EH (cell line): ENCODE measurements at regions not wholly inside any gene's neighbourhood (a gene's known extent, or its start where the extent isn't known, plus 50 kb on each side); places are given as distances from the start of the nearest gene placed in this dataset.

Experiments
- DNase-seq: peaks from one replicate; pipeline ENCODE4 v3.0.0-alpha.2; 2015; ENCODE audit warnings: low read depth

DNA sequence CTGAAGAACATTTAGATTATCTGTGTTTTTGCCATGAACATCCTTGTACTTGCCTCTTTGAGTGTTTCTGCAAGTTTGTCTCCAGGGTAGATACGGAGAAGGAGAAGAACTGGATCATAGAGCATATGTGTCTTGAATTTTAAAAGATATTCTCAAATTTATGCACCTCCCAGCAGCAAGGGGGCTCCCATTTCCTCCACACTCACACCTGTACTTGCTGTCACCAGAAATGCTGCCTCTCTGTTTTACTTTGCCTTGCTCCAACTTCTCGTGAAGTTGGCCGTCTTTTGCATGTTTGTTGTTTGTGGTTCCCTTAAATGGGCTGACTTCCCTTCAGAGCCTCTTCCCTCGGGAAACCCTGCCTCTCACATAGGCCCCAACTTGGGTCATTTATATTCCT, 171.0 kb downstream of the TFAP2C start:
- no peak for DNase-seq

DNA sequence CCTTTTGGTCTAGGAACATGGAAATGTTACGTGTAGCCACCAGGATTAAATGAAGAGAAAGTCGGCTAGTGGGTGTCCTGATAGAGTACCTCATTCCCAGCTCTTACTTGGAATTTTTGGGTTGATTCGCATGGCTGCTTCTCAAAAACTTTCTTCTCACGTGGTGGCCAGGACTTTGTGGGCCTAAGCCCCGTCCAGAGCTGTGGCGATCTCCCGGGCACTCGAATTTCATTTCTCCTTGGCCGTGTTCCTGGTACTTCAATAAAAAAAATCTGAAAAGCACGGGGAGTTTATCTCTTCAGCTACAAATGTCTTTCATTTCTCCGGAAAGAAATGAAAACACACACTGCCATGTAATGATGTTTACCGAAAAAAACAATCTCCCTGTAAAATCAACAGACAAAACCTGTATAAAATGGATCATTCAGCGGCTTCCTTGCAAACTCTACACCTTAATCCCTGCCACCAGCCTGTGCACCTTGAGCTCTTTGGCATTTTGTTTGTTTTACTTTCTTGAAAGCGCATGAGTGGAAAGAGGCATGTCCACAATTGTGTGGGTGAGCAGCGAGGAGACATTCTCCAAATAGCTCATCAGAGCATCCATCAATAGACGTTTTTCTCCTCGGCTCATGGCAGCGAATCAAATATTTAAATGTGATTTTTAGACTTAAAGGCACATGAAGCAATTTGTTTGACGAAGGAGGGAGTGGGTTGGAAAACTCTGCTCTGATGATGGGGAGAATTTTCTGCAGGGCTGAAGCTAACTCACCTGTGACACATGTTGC, 173.1 kb downstream of the TFAP2C start:
- DNase-seq: peak; percentile 68

DNA sequence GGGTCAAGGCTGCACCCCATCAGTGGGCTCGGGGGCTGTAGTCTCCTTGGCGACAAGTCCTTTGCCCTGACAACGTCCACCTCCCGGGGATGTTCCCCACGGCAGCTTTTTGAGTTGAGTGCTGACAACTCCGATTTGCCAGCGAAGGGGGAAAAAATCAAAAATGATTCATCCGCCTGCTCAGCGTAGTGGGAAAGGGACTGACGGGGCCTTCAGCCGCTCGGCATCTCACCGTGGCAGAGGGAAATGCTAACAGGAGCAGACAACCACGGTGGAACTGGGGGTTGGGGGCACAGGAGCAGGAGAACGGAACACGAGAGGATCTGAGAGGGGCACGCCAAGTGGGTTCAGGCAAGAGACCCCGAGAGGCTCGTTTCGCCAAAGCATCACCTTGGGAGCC, 173.7 kb downstream of the TFAP2C start:
- no peak for DNase-seq

DNA sequence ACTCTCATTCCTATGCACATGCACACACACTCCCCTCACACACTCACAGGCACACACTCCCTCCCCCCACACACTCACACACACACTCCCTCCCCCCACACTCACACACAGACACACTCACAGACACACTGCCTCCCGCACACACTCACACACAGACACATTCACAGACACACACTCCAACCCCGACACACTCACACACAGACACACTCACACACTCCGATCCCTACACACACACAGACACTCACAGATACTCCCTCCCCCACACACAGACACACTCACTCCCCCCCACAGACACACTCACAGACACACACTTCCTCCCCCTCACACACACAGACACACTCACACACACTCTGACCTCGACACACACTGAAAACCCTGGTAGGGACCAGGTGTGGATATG, 176.2 kb downstream of the TFAP2C start:
- no peak for DNase-seq

DNA sequence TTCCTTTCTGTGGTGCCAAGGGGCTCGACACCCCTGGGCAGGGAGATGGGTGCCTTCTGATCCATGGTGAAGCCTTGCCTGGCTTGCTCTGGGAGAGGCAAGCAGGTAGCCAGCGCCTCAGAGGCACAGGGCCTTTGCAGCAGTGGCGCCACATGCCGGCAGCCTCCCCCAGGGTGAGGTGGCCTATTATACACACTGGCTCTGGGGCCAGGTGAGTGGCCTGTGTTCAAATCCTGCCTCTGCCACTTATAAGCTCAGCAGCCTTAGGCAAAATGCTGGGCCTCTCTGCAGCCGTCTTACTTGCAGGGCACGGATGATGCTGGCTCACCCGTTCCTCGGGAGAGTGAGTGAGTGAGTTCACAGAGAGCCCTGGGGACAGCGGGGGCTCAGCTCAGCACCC, 176.9 kb downstream of the TFAP2C start:
- DNase-seq: no peak

DNA sequence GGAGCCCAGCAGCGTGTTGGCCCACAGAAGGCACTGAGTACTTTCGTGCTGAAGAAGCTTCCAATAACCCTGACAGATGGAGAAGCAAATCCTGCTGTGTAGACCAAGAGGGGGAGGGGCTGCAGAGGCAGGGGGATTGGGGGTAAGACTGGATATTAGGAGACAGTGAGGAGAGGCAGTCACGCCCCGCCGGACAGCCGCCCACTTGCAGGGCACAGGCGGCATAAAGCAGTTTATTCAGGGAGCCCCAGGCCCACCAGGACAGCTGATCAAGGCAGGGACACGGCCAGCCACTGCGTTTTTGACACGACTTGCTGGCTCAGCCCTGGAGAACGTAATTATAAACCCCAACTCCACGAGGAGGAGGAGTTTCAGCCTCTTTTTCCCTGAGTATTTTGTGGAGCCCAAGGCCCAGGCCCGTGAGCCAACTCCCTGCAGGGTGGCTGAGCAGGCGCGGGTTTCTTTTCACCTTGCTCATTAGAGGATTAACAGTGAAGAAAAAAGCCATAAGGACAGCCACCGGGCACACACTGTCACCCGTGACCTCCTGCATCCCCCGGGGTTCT, 177.9 kb downstream of the TFAP2C start:
- no peak for DNase-seq

DNA sequence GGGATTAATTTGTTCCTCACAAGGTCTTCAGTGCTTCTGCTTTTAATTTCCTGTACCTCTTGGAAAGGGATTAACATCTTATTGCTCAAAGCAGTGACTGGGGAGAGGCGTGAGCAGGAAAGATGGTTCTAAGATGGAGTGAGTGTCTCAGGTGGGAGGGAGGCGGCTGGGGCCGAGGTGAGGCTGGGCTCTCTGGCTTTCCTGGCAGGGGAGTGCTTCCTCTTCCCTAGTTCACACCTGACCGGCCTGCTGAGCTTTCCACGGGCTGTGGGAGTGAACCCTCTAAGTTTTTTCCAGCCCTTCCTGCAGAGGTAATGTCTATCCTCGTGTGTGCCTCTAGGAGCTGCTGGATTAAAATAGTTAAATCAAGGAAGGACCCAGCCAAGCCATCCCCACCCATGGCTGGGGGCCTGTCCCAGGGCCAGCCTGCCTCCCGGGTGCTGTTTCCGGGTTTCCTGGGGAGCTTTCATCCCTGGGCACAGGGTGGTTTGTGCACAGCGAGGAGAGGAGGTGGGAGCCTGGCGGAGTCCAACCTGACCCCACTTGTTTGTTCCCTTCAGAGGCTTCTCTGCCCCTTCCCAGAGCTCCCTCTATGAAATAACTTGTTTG, 179.1 kb downstream of the TFAP2C start:
- DNase-seq: no peak

DNA sequence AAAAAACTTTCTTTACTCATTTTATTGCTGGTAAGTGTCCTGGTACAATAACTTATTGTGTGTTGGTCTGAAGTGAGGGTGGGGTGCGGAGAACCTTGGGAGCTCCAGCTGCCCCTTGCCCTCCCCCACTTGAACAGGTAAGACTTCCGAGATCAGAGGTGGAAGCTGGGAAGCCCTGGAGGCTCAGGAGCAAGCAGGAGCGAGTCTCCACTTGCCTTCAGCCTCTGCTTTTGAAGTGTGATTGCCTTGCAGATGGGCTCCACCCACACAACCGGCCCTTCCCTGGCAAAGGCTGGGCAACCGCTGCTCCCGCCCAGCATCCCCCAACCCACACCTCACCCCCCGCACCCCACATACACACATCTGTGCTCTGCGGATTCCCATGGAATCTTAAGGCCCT, 179.6 kb downstream of the TFAP2C start:
- no peak for DNase-seq

DNA sequence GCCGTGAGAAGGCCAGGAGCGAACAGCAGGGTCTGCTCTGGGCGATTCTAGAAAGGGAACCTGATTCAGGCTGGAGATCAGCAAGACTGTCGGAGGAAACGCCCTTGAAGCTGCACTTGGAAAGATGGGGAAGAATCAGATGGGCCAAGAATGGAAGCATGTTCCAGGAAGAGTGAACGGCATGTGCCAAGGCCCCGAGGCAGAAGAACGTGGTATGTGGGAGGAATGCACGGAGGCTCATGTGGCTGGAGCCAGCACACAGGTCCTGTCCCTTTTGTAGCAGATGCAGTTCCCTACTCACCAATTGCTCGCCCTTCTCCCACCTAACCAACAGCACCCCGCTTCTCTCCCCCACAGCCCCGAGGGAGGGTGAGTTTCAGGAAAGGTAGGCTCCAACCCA, 180.6 kb downstream of the TFAP2C start:
- peak; percentile 45 for DNase-seq

DNA sequence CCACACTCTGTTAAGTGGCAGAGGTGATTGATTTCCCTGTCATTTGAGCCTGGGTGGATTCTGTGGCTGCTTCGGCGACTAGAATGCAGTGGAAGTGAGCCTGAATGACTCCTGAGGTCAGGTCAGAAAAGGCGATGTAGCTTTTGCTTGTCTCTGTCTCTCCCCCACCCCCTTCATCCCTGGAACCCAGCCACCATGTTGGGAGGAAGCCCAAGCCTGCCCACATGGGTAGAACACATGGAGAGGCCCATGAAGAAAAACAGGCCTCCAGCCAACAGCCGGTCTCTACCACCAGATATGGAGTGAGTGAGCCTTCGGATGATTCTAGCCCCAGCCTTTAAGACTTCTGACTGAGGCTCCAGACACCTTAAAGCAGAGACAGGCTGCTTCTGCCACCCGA, 181.0 kb downstream of the TFAP2C start:
- DNase-seq: peak; percentile 2

DNA sequence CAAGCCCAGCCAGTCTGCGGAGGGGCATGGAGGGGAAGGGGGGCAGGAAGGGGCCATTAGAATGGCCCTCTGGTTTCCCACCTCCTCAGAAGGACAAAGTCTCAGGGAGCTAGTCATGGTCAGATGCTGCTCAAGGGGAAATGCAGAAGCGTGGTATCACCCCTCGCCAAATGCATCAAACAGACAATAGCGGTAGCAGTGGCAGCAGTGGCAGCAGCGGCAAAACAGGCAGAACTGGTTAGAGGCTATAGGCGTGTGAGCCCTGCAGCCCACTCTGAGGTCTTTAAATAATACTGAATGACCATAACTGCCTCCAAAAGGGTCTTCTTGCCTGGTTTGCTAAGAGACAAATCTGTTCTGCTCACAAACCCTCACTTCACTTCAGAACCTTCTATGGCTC, 186.7 kb downstream of the TFAP2C start:
- DNase-seq: no peak

DNA sequence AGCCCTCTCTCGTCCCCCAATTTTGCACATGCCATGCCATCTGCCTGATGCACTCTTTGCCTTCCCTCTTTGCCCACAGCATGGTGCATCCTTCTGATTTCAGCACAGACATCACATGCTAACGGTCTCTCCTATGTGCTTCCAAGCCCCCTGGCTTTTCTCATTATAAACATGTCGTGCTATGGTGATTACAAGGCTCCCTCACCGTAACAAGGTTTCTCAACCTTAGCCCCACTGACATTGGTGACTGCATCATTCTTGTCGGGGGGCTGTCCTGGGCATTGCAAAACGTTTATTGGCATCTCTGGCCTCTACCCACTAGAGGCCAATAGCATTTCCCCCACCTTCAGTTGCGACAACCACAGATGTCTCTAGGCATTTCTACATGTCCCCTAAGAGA, 187.2 kb downstream of the TFAP2C start:
- DNase-seq: no peak

DNA sequence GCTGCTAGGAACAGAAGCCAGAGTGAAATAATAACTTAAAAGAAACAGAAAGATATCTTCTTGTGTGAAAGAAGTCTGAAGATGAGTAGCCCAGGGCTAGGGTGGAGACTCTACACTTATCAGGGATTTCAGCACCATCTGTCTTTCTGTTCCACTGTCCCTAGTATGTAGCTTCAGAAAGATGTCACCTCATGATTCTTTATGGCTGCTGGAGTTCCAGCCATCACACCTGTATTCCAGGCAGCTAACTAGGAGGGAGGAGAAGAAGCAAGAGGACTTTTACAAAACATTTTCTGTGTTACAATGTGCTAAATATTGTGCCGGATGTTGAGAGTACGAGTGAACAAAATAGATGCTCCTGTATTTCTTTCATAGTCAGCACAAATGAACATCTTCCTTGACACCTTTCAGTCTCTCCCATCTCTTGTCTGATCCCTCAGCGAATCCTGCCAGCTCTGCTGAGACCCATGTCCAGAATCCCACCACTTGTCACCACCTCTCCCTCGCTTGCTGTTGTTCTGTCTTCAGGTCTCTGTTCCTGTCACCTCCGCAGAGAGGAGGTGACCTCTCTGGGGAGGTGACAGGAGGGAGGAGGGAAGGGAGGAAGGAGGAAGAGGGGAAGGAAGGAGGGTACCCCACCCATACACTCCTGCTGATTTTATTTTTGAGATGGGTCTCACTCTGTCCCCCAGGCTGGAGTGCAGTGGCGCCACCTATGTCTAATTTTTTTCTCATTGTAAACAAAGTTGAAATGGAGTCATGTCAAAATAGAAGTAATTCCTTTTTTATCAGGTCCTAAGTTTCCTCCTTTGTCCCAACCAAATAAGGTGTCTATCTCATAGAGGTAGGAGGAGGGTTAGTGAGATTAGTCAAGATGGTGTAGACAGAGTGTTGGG, 188.9 kb downstream of the TFAP2C start:
- no peak for DNase-seq

DNA sequence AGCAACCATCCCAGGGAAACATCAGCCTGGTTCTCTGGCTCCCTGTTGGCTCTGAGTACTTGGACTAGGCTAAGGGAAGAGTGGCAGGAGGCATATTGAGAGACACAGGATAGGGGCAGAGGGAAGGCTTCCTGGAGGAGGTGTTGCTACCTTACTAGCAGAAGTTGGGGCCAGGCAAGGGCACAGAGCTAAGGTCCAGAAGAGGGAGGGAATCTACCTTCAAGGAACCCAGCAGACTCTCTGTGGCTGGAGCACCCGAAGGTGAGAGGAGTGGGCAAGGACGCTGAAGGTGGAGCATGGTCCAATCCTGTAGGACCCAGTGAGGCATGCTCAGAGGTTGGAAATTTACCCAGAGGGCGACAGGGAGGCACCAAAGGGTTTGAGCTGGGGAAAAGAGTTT, 191.9 kb downstream of the TFAP2C start:
- DNase-seq: no peak

DNA sequence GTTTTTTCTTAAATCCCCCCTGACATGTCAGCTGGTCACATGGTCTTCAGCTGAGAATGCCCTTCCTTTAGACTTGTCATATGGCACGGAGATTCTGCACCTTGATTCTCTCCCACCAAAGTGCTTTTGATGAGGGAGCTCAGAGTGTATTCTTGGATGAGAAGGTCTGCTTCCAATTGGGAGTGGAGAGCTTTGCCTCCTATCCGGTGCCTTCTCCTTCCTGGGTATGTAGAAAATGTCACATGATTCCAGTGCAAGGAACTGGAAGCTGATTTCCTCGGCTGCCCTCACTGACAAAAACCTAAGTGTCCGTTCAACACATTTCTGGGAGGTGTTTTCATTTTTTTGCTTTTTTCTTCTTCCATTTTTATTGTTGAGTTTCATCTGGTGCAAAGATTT, 197.2 kb downstream of the TFAP2C start:
- no peak for DNase-seq

DNA sequence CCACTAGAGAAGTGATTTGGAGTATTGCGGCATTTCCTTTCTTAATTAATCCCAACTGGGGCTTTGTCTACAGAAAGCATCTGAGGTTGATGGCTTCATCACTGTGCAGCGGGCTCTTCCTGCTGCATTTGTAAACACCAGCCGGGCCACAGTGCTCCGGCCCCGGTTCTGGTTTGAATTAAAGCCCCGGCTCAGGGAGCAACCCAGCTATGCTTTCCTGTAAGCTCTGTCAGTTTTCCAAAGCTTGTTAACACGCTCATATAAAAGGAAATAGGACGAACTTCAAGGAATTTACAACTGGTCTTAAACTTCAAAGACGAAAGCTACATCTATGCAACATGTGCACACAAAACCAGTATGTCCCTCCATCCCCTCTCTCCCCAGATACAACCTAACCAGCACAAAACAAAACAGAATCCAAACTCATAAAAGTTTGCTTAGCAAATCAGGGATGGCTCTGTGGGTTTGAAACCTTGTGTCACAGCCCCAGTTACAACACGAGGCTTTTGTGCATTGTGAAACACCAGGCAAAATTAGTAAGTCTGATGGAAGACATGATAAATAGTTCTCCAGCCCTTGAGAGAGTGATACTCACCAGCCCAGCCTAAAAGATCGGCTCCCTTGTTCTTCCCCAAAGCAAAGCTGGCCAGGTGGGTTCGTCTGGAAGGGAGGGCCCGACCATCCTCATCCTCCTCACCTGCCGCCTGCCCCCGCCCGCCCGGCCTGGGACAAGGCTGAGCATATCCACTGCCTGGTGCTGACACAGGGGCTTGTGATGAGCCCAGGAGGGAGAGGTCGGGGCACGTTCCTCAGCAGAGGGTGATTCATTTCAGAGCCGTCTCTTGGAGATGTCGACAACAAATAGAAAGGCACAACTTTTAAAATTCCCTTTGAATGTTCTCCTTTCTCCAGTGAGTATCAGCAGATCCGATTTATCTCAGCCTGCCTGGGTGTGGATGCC, 197.9 kb downstream of the TFAP2C start:
- peak; percentile 89 for DNase-seq

DNA sequence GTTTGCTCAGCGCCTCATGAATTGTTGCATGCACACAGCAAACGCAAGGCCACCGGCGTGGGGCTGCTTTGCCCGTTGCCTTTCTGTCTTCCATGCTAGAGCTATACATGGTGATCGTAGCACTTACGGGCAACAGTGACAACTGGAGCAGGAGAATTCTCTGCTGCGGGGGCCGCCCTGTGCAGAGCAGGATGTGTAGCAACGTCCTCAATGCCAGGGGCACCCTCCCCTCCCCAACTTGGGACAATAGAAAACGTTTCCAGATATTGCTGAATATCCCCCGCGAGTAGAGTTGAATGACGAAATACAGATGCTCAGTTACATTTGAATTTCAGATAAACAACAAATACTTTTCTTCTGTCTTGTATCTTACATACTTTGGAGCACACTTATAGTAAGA, 198.7 kb downstream of the TFAP2C start:
- DNase-seq: peak; percentile 9

DNA sequence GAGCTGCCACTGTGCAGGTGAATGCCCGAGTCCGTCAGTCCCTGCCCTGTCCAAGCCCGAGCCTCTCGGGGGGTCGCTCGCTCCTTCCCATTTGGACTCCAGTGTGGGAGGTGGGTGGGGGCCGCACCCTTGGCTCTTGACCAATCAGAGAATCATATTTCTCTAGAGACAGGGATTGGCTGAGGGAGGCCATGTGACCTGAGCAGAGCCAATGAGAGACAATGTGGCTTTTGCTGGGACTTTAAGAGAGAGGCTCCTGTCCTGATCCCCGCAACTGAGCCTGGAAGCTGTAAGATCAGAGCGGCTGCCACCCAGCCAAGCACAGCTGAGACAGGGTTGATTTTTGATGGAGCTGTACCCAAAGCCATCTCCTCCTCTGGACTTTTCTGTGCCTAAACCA, 199.3 kb downstream of the TFAP2C start:
- no peak for DNase-seq

DNA sequence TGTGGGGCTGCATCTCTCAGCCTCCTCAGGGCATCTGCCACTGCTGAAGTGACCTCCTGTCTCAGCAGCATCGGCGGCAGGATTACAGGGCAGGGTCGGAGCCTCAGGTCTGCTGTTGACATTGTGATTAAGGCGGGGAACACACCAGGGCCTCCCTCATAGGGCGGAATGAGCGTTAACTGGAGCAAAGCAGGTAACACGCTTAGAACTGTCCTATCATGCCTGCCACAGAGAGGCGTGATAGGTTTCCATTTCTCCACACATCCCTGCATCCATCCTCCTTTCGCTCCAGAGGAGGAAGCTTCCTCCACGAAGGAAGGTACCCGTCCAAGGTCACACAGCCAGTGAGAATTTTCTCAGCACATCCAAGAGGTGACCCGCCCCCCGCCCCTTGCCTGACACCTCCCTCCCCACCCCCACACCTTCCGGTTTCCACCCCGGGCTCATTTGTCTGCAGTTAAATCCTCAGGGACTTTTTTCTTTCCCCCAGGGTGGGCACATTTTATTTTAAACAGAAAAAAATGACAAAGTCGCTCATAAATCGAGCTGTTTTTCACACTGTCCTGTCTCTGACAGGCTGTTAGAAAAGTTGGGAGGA, 200.8 kb downstream of the TFAP2C start:
- no peak for DNase-seq

DNA sequence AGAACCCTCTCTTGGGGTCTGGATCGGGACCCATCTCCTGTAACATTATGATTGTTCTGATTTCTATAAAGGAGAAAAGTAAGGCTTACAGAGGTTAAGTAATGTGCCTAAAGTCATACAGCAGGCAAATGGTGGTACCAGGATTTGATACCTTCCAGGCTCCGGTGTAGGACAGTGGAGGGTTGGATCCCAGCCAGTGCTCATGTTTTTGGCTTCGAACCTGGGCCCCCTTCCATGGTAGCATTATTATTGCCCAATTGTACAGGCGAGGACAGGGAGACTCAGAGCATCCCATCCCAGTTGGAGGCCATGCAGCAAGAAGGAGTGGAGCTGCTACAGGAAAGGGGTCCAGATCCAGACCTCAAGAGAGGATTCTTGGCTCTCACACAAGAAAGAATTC, 202.7 kb downstream of the TFAP2C start:
- no peak for DNase-seq

DNA sequence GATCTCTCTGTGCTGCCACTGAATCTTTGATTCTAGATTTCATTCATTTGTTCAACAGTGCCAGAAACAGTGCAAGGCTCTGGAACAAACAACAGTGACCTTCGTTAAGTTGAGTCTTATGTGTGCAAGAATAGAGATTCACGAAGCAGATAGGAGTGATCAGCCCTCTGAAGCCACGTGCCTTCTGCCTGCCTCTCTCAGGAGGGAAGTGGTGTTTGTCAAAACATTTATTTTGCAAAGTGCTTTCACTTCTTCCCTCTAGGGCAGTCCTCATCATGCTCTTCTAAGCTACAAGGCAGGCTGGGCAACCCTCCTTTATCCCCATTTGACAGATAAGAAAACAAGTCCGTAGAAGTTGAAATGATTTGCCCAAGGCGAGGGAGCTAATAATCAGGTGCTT, 204.3 kb downstream of the TFAP2C start:
- DNase-seq: no peak
